HG02981 (cell line): ENCODE measurements at regions not wholly inside any gene's neighbourhood (a gene's known extent, or its start where the extent isn't known, plus 50 kb on each side); places are given as distances from the start of the nearest gene placed in this dataset.
"Not testable (repeated sequence)": the region's sequence is repeated elsewhere in the genome, so short reads cannot be mapped to it uniquely, and the experiment has no call there.

Experiments used
- ATAC-seq: cut with Tn5 transposase; IDR thresholded peaks from one replicate; pipeline ENCODE4 v1.9.1; 2021; ENCODE audit warnings: mild to moderate bottlenecking, moderate library complexity; ENCODE audit not compliant: unreplicated experiment

- ATAC-seq = no peak
These were observed 296.3 kb downstream of the PREX1 start for GRCh38 chr20:48531505-48531904.

DNA sequence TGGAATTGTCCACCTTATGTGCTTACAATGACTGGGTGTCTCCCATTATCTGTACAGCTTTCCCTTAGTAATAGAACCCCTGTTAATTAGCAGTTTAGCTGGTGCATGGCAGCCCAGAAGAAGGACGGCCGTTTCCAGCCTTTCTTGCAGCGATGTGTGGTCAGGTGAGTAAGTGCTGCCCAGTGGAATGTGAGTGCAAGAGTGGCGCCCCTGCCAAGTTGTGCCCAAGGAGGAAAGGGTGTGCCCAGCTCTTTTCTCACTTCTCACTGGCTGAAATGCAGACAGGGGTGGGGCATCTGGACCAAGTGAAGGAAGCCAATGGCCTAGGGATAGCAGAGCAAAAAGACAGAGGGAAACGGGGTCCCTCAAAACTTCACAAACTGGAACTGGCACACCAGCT, 296.8 kb downstream of the PREX1 start:
- no peak for ATAC-seq

DNA sequence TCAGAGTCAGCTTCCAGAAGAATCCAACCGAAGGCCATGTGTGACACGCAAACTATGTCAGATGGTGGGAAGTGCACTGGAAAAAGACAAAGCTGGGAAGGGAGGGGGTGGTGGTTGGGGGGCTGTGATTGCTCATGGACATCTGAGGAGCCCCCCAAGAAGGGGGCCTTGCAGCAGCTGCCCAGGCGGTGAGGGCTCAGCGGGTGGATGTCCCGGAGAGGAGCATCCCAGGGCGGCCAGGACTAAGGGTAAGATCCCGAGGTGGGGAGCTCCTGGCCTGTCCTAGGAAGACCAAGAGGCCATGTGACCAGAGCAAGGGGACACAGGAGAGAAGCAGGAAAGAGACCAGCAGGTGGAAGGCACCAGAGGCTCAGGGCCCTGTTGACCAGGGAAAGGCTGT, 299.5 kb downstream of the PREX1 start:
- no peak for ATAC-seq

DNA sequence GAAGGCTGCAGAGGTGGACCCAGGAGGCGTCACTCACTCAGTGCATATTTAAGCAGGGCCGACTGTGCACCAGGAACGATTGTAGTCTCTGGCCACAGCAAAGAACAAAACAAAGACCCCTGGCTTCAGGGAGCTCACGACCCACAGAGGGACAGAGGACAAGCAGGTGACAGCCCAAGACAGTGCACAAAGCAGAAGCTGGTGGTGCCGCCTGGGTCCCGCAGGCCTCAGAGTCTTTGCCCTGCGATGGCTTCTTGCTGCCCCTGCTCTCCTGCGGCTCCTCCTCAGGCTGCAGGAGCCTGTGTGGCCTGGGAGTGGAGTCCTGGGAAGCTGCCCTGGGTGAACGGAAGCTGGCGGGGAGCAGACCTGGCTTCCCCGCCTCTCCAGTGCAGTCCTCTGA, 300.0 kb downstream of the PREX1 start:
- no peak for ATAC-seq

DNA sequence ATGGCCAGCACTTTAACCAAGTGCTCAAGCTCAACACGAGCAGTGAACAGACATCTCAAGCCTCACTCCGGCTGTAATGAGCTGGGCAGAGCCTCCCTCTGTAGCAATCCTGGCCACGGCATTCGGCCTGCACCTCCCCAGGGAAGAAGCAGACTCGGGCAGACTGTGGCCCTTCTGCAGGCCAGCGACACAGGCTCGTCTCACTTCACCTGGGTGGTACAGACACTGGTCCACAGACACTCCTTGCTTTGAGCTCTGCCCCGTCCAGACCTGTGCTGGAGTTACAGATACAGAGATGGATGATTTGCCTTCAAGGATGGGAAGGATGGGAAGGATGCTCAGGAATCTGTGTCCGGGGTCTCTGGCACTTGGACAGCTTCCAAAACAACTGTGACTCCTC, 300.9 kb downstream of the PREX1 start:
- ATAC-seq = no peak

- no peak for ATAC-seq
These were observed 302.4 kb downstream of the PREX1 start for GRCh38 chr20:48525400-48525799.

GRCh38 chr20:48524582-48524981, 303.2 kb downstream of the PREX1 start:
- no peak for ATAC-seq

DNA sequence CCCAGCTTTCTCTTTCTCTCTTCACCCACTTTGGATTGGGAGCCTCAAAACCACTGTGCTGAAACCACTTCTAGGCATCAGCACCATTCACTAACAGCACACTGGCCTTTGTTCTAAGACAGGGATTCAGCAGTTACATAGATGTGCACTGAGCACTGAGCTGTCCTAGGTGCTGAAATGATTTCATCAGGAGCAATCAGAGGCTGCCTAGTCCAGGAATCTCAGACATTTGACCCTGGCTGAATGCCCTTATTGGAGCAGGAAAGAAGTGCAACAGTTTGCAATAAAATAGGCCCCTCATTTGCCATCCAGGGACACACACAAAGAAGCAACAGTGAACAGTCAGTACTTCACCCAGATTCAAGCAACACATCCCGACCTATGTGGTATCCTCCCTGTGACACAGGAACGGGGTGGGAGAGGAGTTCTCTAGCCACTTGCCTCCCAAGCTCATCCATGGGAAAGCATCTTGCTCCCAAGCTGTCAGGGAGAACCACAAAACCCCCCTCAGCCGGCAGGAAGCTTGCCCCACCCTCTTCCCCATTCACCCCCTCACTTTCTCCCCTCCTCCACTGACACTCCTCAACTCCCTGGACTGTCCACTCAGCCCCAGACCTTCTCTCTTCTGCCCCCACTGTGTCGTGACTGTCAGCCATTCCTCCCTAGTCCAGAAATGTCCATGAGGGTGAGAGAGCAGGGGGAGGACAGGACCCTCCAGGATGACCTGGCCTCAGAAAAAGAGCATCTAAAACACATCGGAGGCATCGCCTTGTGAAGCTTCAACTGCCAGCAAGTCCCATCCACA, 304.4 kb downstream of the PREX1 start:
- ATAC-seq = no peak

GRCh38 chr20:48521121-48521520, 306.7 kb downstream of the PREX1 start:
- no peak for ATAC-seq

DNA sequence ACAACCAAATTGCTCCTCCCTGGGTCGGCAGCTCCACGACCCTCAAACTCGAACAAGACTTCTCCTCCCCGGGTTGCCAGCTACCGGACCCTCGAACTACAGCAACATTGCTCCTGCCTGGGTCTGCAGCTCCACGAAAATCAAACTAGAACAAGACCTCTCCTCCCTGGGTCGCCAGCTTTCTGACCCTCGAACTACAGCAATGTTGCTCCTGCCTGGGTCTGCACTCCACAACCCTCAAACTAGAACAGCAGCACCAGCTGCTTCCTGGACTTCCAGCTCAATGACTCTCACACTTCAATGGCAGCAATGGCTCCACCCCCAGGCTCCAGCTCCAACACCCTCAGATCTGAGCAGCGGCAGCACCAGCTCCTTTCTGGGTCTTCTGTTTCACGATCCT, 311.6 kb downstream of the PREX1 start:
- ATAC-seq = not testable (repeated sequence)

GRCh38 chr20:48514577-48514976, 313.2 kb downstream of the PREX1 start:
- ATAC-seq = not testable (repeated sequence)

DNA sequence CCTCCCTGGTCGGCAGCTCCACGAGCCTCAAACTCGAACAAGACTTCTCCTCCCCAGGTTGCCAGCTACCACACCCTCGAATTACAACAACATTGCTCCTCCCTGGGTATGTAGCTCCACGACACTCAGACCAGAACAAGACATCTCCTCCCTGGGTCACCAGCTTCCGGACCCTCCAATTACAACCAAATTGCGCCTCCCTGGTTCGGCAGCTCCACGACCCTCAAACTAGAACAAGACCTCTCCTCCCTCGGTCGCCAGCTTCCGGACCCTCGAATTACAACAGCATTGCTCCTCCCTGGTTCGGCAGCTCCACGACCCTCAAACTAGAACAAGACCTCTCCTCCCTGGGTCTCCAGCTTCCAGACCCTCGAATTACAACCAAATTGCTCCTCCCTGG, 315.3 kb downstream of the PREX1 start:
- not testable (repeated sequence) for ATAC-seq

DNA sequence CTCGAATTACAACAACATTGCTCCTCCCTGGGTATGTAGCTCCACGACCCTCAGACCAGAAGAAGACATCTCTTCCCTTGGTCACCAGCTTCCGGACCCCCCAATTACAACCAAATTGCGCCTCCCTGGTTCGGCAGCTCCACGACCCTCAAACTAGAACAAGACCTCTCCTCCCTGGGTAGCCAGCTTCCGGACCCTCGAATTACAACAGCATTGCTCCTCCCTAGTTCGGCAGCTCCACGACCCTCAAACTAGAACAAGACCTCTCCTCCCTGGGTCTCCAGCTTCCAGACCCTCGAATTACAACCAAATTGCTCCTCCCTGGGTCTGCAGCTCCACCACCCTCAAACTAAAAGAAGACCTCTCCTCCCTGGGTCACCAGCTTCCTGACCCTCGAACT, 322.7 kb downstream of the PREX1 start:
- not testable (repeated sequence) for ATAC-seq

- no peak for ATAC-seq
These were observed 324.5 kb downstream of the PREX1 start for GRCh38 chr20:48503166-48503815.

DNA sequence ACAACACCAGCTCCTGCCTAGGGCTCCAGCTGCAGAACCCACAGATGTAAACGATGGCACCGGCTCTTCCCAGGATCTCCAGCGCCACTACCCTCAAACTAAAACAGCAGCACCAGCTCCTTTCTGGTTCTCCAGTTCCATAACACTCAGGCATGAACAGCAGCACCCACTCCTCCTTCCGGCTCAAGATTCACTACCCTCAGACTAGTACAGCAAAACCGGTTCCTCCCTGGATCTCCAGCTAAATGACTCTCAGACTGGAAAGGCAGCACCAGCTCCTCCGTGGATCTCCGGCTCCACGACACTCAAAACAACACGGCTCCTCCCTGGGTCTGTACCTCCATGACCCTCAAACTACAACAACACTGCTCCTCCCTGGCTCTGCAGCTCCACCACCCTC, 325.0 kb downstream of the PREX1 start:
- ATAC-seq = no peak

DNA sequence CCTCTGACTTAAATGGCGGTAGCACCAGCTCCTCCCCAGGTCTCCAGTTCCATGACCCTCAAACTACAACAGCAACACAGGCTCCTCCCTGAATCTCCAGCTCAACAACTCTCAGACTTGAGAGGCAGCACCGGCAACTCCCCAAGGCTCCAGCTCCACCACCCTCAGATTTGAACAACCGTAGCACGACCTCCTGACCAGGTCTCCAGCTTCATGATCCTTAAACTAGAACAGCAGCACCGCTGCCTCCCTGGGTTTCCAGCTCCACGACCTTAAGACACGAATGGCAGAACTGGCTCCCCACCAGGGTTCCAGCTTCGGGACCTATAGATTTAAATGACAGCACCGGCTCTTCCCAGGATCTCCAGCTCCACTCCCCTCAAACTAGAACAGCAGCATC, 325.8 kb downstream of the PREX1 start:
- ATAC-seq = no peak

DNA sequence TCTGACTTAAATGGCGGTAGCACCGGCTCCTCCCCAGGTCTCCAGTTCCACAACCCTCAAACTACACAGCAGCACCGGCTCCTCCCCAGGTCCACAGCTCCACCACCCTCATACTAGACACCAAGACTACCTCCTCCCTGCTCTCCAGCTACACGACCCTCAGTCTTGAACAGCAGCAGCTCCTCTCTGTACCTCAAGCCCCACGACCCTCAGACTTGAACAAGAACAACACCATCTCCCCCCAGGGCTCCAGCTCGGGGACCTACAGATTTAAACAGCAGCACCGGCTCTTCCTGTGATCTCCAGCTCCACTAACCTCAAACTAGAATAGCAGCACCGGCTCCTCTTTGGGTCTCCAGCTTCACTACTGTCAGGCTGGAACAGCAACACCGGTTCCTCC, 326.9 kb downstream of the PREX1 start:
- ATAC-seq = not testable (repeated sequence)

- not testable (repeated sequence) for ATAC-seq
These were observed 328.9 kb downstream of the PREX1 start for GRCh38 chr20:48498939-48499338.

DNA sequence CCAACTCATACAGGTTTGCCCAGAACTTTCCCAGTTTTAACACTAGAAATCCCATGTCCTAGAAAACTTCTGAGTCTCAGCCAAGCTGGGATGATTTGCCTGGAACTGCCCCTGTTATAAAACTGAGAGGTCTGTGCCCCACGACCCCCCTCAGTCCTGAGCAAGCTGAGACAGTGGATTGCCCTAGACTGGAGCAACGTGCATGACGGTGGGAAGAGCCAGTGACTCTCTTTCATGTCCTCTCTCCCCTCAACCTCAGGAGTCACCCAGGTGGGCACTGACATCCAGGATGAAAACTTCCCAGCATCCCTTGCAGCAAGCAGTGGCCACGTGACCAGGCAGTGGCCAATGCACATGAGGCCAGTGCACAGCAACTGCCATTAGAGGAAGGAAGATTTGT, 329.7 kb downstream of the PREX1 start:
- ATAC-seq = not testable (repeated sequence)

DNA sequence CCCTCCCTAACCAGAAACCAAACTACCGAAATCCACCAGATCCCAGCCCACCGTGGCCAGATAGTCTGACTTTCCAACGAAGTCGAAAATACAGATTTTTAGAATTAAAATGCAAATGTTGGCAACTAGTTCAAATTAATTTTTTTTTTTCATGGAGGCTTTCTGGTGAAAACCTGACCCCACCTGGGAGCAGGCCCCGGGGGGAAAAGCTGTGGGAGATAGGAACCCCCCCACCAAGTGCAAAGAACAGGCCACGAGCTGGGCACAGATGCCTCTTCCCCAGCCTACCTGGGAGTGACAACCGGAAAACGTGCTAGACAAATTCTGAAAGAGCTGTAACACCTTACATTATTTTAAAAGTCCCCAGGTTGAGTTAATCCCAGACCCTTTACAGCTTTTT, 333.8 kb downstream of the PREX1 start:
- ATAC-seq = no peak

DNA sequence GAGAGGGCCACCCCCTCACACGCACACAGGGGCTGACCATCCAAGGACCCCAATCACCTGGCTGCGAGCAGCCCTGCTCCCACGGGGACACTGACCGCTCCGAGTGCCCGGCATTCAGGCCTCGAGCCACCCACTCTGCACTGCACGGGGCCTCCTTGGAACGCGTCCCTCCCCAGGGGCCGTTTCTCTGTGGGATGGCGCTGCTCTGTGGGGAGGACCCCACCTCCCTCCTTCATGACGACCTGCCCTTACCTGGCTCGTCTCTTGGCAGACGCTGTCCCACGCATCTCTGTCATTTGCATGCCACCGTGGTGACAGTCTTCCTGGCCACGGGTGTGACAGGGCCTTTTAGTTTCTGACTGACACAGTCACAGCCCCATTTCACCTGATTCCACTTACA, 334.5 kb downstream of the PREX1 start:
- ATAC-seq = not testable (repeated sequence)

- no peak for ATAC-seq
These were observed 335.1 kb downstream of the PREX1 start for GRCh38 chr20:48492715-48493070.
